Keratinocyte (primary cell): ENCODE measurements at regions not wholly inside any gene's neighbourhood (a gene's known extent, or its start where the extent isn't known, plus 50 kb on each side); places are given as distances from the start of the nearest gene placed in this dataset.

Experiments used
- DNase-seq: peaks from one replicate; pipeline ENCODE4 v3.0.0-alpha.2; 2011; ENCODE audit warnings: low read depth, missing footprints, low spot score
- FAIRE-seq: peaks from 2 replicates; lab custom pipeline; 2011; peaks lifted over from hg19 to GRCh38; lab: Jason Lieb, UNC
- H2AFZ ChIP-seq: 2 replicates; pipeline ENCODE4 v1.6.0; 2012; ENCODE audit warnings: low read length, control low read depth, inconsistent platforms; ENCODE audit not compliant: control insufficient read depth
- H3K27ac ChIP-seq: 2 replicates; pipeline ENCODE4 v1.5.1; 2011; ENCODE audit warnings: low read length; ENCODE audit not compliant: control insufficient read depth, insufficient read depth
- H3K27me3 ChIP-seq: 3 replicates; pipeline ENCODE4 v1.6.0; 2011; ENCODE audit warnings: low read length; ENCODE audit not compliant: control insufficient read depth, insufficient read depth; ENCODE audit errors: extremely low read depth
- H3K36me3 ChIP-seq, 2 experiments: 2 replicates in 1 of 2; 3 replicates in 1 of 2; pipeline ENCODE4 v1.5.1; 2011; ENCODE audit warnings: low read length in 2 of 2, mild to moderate bottlenecking in 1 of 2; ENCODE audit not compliant: control insufficient read depth in 2 of 2, insufficient read depth in 2 of 2; ENCODE audit errors: extremely low read depth in 1 of 2
- H3K4me1 ChIP-seq: 3 replicates; pipeline ENCODE4 v1.5.1; 2011; ENCODE audit warnings: low read length; ENCODE audit not compliant: control insufficient read depth, insufficient read depth; ENCODE audit errors: extremely low read depth
- H3K4me2 ChIP-seq: 3 replicates; pipeline ENCODE4 v1.6.0; 2011; ENCODE audit warnings: low read depth, low read length; ENCODE audit not compliant: control insufficient read depth, insufficient read depth; ENCODE audit errors: extremely low read depth
- H3K4me3 ChIP-seq, 3 experiments: fragments of 200-600 bp in 1 of 3; sonication (generic) in 1 of 3; 2 replicates in 2 of 3; 3 replicates in 1 of 3; pipeline ENCODE4 v1.5.1; 2011 to 2016; ENCODE audit warnings: low read length in 3 of 3, mild to moderate bottlenecking in 3 of 3, control low read depth in 2 of 3, inconsistent platforms in 1 of 3, low read depth in 1 of 3, mixed read lengths in 1 of 3, mixed run types in 1 of 3, moderate library complexity in 1 of 3; ENCODE audit not compliant: control insufficient read depth in 2 of 3, insufficient read depth in 2 of 3; ENCODE audit errors: extremely low read depth in 1 of 3
- H3K79me2 ChIP-seq: 2 replicates; pipeline ENCODE4 v1.6.0; 2012; ENCODE audit warnings: low read length; ENCODE audit not compliant: control insufficient read depth, insufficient read depth
- H3K9ac ChIP-seq: 3 replicates; pipeline ENCODE4 v1.6.0; 2011; ENCODE audit warnings: low read length; ENCODE audit not compliant: control insufficient read depth, insufficient read depth; ENCODE audit errors: extremely low read depth
- H3K9me1 ChIP-seq: 3 replicates; pipeline ENCODE4 v1.6.0; 2011; ENCODE audit warnings: low read length; ENCODE audit not compliant: control insufficient read depth, insufficient read depth; ENCODE audit errors: extremely low read depth
- H3K9me3 ChIP-seq: 2 replicates; pipeline ENCODE4 v1.5.1; 2012; ENCODE audit warnings: low read depth, low read length; ENCODE audit not compliant: control insufficient read depth
- H4K20me1 ChIP-seq: 3 replicates; pipeline ENCODE4 v1.6.0; 2011; ENCODE audit warnings: low read length; ENCODE audit not compliant: control insufficient read depth, insufficient read depth; ENCODE audit errors: extremely low read depth
- CTCF ChIP-seq, 3 experiments: IDR thresholded peaks in 1 of 3; conservative IDR thresholded peaks in 1 of 3; optimal IDR thresholded peaks in 1 of 3; 2 replicates in 2 of 3; 3 replicates in 1 of 3; pipeline versions ENCODE3 to v1.5.1; 2011; ENCODE audit warnings: low read length in 3 of 3, mild to moderate bottlenecking in 3 of 3, moderate library complexity in 2 of 3, control low read depth in 1 of 3, inconsistent platforms in 1 of 3; ENCODE audit not compliant: insufficient read depth in 2 of 3; ENCODE audit errors: extremely low read depth in 1 of 3
- EZH2 ChIP-seq: IDR thresholded peaks from one replicate; pipeline ENCODE4 v1.6.1; 2012; ENCODE audit warnings: inconsistent platforms, mild to moderate bottlenecking, low read length, moderate library complexity
- dilution Hi-C: fragments of 300-500 bp; cut with MboI; formaldehyde crosslinking; loops from one replicate; pipeline ENCODE4 v1.7.0; 2020; ENCODE audit warnings: low sequenced_read_pairs; ENCODE audit not compliant: extremely low pct_ligation_motif_present

GRCh38 chr3:20747741-20748140 is 561.7 kb upstream of the SGO1 start:
- H3K36me3 ChIP-seq = no peaks in the 10 kb centered on the region
- H3K9me1 ChIP-seq = no peaks in the 10 kb centered on the region
- dilution Hi-C loops = no loop called here
- FAIRE-seq (no peak), DNase-seq (no peak)
- H3K79me2 ChIP-seq = no peaks in the 10 kb centered on the region
- H3K4me2 ChIP-seq = no peak overlapping the region
- no peak overlapping the region for H3K27ac ChIP-seq
- H2AFZ ChIP-seq = no peak overlapping the region
- no peak overlapping the region for H3K4me3 ChIP-seq
- no peaks in the 10 kb centered on the region for H4K20me1 ChIP-seq
- H3K9ac ChIP-seq = no peak overlapping the region
- H3K9me3 ChIP-seq = no peaks in the 10 kb centered on the region
- H3K4me1 ChIP-seq = no peaks in the 10 kb centered on the region
- no peak for TF ChIP-seq CTCF (optimal IDR thresholded peaks at IDR 0.05 in 1 of 3, IDR thresholded peaks at IDR 0.05 in 1 of 3, conservative IDR thresholded peaks at IDR 0.05 in 1 of 3; ENCODE audit: extremely low read depth in 1 of 3, insufficient read depth in 2 of 3, low read length in 3 of 3)
- no peak for TF ChIP-seq EZH2
- H3K27me3 ChIP-seq = no peaks in the 10 kb centered on the region

- dilution Hi-C loops = no loop called here
- no peak overlapping the region for H2AFZ ChIP-seq
Observed at GRCh38 chr3:20743553-20744321, 557.7 kb upstream of the SGO1 start.

More at GRCh38 chr3:20743553-20744321, 557.7 kb upstream of the SGO1 start:
- no peak overlapping the region for H3K4me2 ChIP-seq
- no peak for TF ChIP-seq EZH2
- TF ChIP-seq CTCF (optimal IDR thresholded peaks at IDR 0.05 in 1 of 3, IDR thresholded peaks at IDR 0.05 in 1 of 3, conservative IDR thresholded peaks at IDR 0.05 in 1 of 3; ENCODE audit: extremely low read depth in 1 of 3, insufficient read depth in 2 of 3, low read length in 3 of 3) = no peak
- no peaks in the 10 kb centered on the region for H3K4me1 ChIP-seq
- FAIRE-seq = no peak
- no peaks in the 10 kb centered on the region for H3K9me3 ChIP-seq
- no peak for DNase-seq
- H4K20me1 ChIP-seq = no peaks in the 10 kb centered on the region
- no peaks in the 10 kb centered on the region for H3K36me3 ChIP-seq
- no peaks in the 10 kb centered on the region for H3K9me1 ChIP-seq
- no peak overlapping the region for H3K27ac ChIP-seq
- no peaks in the 10 kb centered on the region for H3K27me3 ChIP-seq
- H3K79me2 ChIP-seq = no peaks in the 10 kb centered on the region
- H3K4me3 ChIP-seq = no peak overlapping the region
- H3K9ac ChIP-seq = no peak overlapping the region
